Subcutaneous abdominal adipose tissue (tissue), 5 donors: ENCODE measurements at regions not wholly inside any gene's neighbourhood (a gene's known extent, or its start where the extent isn't known, plus 50 kb on each side); places are given as distances from the start of the nearest gene placed in this dataset.

Experiments
- H3K27ac ChIP-seq: one replicate; pipeline ENCODE4 v1.7.0; 2013; ENCODE audit warnings: low read depth, mild to moderate bottlenecking, inconsistent platforms, low read length, moderate library complexity
- H3K27me3 ChIP-seq, 5 donors: one replicate each; pipeline ENCODE4 v1.7.0; 2013; ENCODE audit warnings: low read length in 5 of 5, inconsistent platforms in 1 of 5; ENCODE audit not compliant: control insufficient read depth in 5 of 5, insufficient read depth in 4 of 5
- H3K36me3 ChIP-seq, 5 donors: one replicate each; pipeline ENCODE4 v1.7.0; 2013; ENCODE audit warnings: low read length in 5 of 5; ENCODE audit not compliant: control insufficient read depth in 5 of 5, insufficient read depth in 5 of 5
- H3K4me1 ChIP-seq, 5 donors: one replicate each; pipeline ENCODE4 v1.7.0; 2013; ENCODE audit warnings: low read length in 5 of 5, mild to moderate bottlenecking in 3 of 5, moderate library complexity in 1 of 5; ENCODE audit not compliant: control insufficient read depth in 5 of 5, insufficient read depth in 5 of 5
- H3K4me3 ChIP-seq, 5 donors: one replicate each; pipeline ENCODE4 v1.7.0; 2013; ENCODE audit warnings: low read length in 5 of 5, low read depth in 1 of 5
- H3K9ac ChIP-seq, 5 donors: one replicate each; pipeline ENCODE4 v1.7.0; 2013; ENCODE audit warnings: low read length in 5 of 5, mild to moderate bottlenecking in 4 of 5, moderate library complexity in 3 of 5
- H3K9me3 ChIP-seq, 5 donors: one replicate each; pipeline ENCODE4 v1.7.0; 2013; ENCODE audit warnings: low read length in 5 of 5; ENCODE audit not compliant: control insufficient read depth in 5 of 5
- donor health status: healthy.
- donor health status: healthy.
- donor health status: healthy.
- donor health status: healthy.
- donor health status: healthy.

- Histone ChIP-seq H3K27ac (no peak overlapping the region), H3K4me3 (no peak overlapping the region), H3K9ac (no peak overlapping the region), H3K9me3 (peaks cover 0 to 12% (median 3%) of the 10 kb centered on the region in 5 donors), H3K36me3 (no peaks in the 10 kb centered on the region), H3K4me1 (no peaks in the 10 kb centered on the region), H3K27me3 (peaks cover 0 to 17% (median 2%) of the 10 kb centered on the region in 5 donors)
Measured at GRCh38 chr19:13556552-13556951, 50.3 kb upstream of the CACNA1A start.
